Panc1 (cell line): ENCODE measurements at regions not wholly inside any gene's neighbourhood (a gene's known extent, or its start where the extent isn't known, plus 50 kb on each side); places are given as distances from the start of the nearest gene placed in this dataset.

ENCODE experiments used
- ATAC-seq: fragments of 200-7000 bp; cut with Tn5 transposase; 2 replicates; pipeline ENCODE4 v1.9.1; 2020; ENCODE audit warnings: mild to moderate bottlenecking, moderate library complexity
- BruUV-seq: library from RNA; stranded (reverse); fragments of 400-500 nt; replicated peaks from 2 replicates; lab custom pipeline; 2021; lab: Mats Ljungman, UMichigan
- CTCF ChIA-PET: fragments of 300-600 bp; sonication (Branson Sonifier 250); formaldehyde crosslinking; loops from one replicate; lab custom pipeline; 2022; ENCODE audit warnings: antibody characterized with exemption; lab: Charles Lee
- POLR2A ChIA-PET: fragments of 300-600 bp; sonication (Branson Sonifier 250); formaldehyde crosslinking; loops from one replicate; lab custom pipeline; 2022; ENCODE audit warnings: antibody characterized with exemption; lab: Charles Lee
- DNase-seq: peaks from one replicate; pipeline ENCODE4 v3.0.0-alpha.2; 2010; ENCODE audit warnings: low read depth, low spot score
- H3K27ac ChIP-seq: 2 replicates; pipeline ENCODE4 v1.5.1; 2011; ENCODE audit warnings: mild to moderate bottlenecking, low read length, inconsistent platforms
- H3K27me3 ChIP-seq: fragments of 200-500 bp; sonication (Bioruptor generic); 2 replicates; pipeline ENCODE4 v1.6.0; 2014; ENCODE audit warnings: low read length, inconsistent platforms; ENCODE audit not compliant: control insufficient read depth, insufficient read depth
- H3K36me3 ChIP-seq: fragments of 200-500 bp; sonication (Bioruptor generic); 2 replicates; pipeline ENCODE4 v1.5.1; 2014; ENCODE audit warnings: inconsistent platforms, mild to moderate bottlenecking, low read length, moderate library complexity; ENCODE audit not compliant: control insufficient read depth, insufficient read depth
- H3K4me1 ChIP-seq: 2 replicates; pipeline ENCODE4 v1.5.1; 2011; ENCODE audit warnings: inconsistent platforms, mild to moderate bottlenecking, low read length, moderate library complexity; ENCODE audit not compliant: control insufficient read depth, insufficient read depth
- H3K4me3 ChIP-seq, 2 experiments: 2 replicates each; pipeline ENCODE4 v1.5.1; 2011 to 2012; ENCODE audit warnings: low read depth in 2 of 2, low read length in 2 of 2, mild to moderate bottlenecking in 2 of 2, inconsistent platforms in 1 of 2, moderate library complexity in 1 of 2
- H3K9me3 ChIP-seq: fragments of 200-500 bp; sonication (Bioruptor generic); 2 replicates; pipeline ENCODE4 v1.5.1; 2014; ENCODE audit warnings: low read depth, mild to moderate bottlenecking, inconsistent platforms, low read length, moderate library complexity; ENCODE audit not compliant: control insufficient read depth, insufficient read depth
- CTCF ChIP-seq: fragments of 450-650 bp; IDR thresholded peaks from 2 replicates; pipeline ENCODE4 v1.5.1; 2017; ENCODE audit warnings: mild to moderate bottlenecking
- POLR2AphosphoS5 ChIP-seq: IDR thresholded peaks from 2 replicates; pipeline ENCODE4 v1.6.1; 2012; ENCODE audit warnings: mild to moderate bottlenecking, low read depth, low read length, moderate library complexity
- REST ChIP-seq, 2 experiments: IDR thresholded peaks; 2 replicates each; pipeline ENCODE4 v1.6.1; 2011 to 2012; ENCODE audit warnings: low read depth in 2 of 2, control low read depth in 1 of 2, low read length in 1 of 2, mild to moderate bottlenecking in 1 of 2, moderate library complexity in 1 of 2; ENCODE audit not compliant: insufficient read depth in 1 of 2
- SIN3A ChIP-seq: IDR thresholded peaks from 2 replicates; pipeline ENCODE4 v1.6.1; 2012; ENCODE audit warnings: low read depth, mild to moderate bottlenecking, low read length, moderate library complexity, borderline replicate concordance; ENCODE audit not compliant: insufficient read depth
- TCF7L2 ChIP-seq: IDR thresholded peaks from 2 replicates; pipeline ENCODE4 v1.6.1; 2011; ENCODE audit warnings: mild to moderate bottlenecking, low read depth, low read length, inconsistent platforms
- in situ Hi-C: cut with HindIII; loops from 2 replicates; pipeline ENCODE4 v1.10.0; 2016; ENCODE audit warnings: low sequenced_read_pairs, low pct_unique_long_range_greater_than_20kb
- intact Hi-C: fragments of 100-400 bp; cut with micrococcal nuclease; formaldehyde crosslinking; loops from one replicate; pipeline ENCODE4 v1.10.0; 2022; ENCODE audit not compliant: unreplicated experiment

- no peak for DNase-seq
- POLR2A ChIA-PET: interaction anchor here (0.6 kb wide), 1 partner anchor 189 kb away, joined by 4 read pairs; no protein-coding TSS in a partner anchor
Observed at GRCh38 chr9:110049699-110050450, 158.1 kb downstream of the C9orf152 start.

GRCh38 chr9:110050925-110051355, 157.0 kb downstream of the C9orf152 start:
- Histone ChIP-seq H3K27ac (no peak overlapping the region), H3K4me1 (no peaks in the 10 kb centered on the region), H3K27me3 (no peaks in the 10 kb centered on the region; the same call in 1 of the 2 replicates), H3K36me3 (no peaks in the 10 kb centered on the region), H3K4me3 (no peak overlapping the region; a peak in 1 of 4 replicates), H3K9me3 (no peaks in the 10 kb centered on the region)
- no peak; the same call in 1 of the 2 replicates for ATAC-seq
- intact Hi-C loops: no loop called here
- CTCF ChIA-PET: no interaction called here
- DNase-seq: peak; percentile 87
- POLR2A ChIA-PET: no interaction called here
- in situ Hi-C loops: no loop called here
- TF ChIP-seq SIN3A (no peak), TCF7L2 (no peak), POLR2AphosphoS5 (no peak), CTCF (no peak)
- BruUV-seq: no TSS peak

More at GRCh38 chr9:110049699-110050450, 158.1 kb downstream of the C9orf152 start:
- ATAC-seq: peak; percentile 71
- no peak for TF ChIP-seq REST (IDR thresholded peaks at IDR 0.05; ENCODE audit: insufficient read depth in 1 of 2, low read depth in 2 of 2, low read length in 1 of 2)
- TF ChIP-seq POLR2AphosphoS5: no peak
- no peak for TF ChIP-seq CTCF
- TF ChIP-seq TCF7L2: no peak
- H3K4me3 ChIP-seq: peak overlapping the region; percentile 57 to 77
- BruUV-seq: no TSS peak
- H3K27me3 ChIP-seq: no peaks in the 10 kb centered on the region; the same call in 1 of the 2 replicates
- no peaks in the 10 kb centered on the region for H3K9me3 ChIP-seq
- H3K27ac ChIP-seq: no peak overlapping the region
- CTCF ChIA-PET: no interaction called here
- in situ Hi-C loops: no loop called here
- no peaks in the 10 kb centered on the region for H3K4me1 ChIP-seq
- no peaks in the 10 kb centered on the region for H3K36me3 ChIP-seq
- intact Hi-C loops: no loop called here
